Colonic mucosa (tissue), 4 donors: ENCODE measurements at regions not wholly inside any gene's neighbourhood (a gene's known extent, or its start where the extent isn't known, plus 50 kb on each side); places are given as distances from the start of the nearest gene placed in this dataset.

ENCODE experiments used
- DNase-seq: peaks from one replicate; pipeline ENCODE4 v3.0.0-alpha.2; 2020
- H3K27ac ChIP-seq: fragments of 200-600 bp; one replicate; pipeline ENCODE4 v1.8.0; 2021
- H3K27me3 ChIP-seq: fragments of 200-600 bp; one replicate; pipeline ENCODE4 v1.8.0; 2021
- H3K36me3 ChIP-seq: fragments of 200-600 bp; one replicate; pipeline ENCODE4 v1.8.0; 2021
- H3K4me1 ChIP-seq: fragments of 200-600 bp; one replicate; pipeline ENCODE4 v1.8.0; 2021; ENCODE audit warnings: mild to moderate bottlenecking
- H3K4me3 ChIP-seq: fragments of 200-600 bp; one replicate; pipeline ENCODE4 v1.8.0; 2021
- H3K9ac ChIP-seq, 2 donors: one replicate each; pipeline ENCODE4 v1.7.0; 2013; ENCODE audit warnings: control low read depth in 2 of 2, low read depth in 2 of 2, low read length in 2 of 2
- H3K9me3 ChIP-seq: fragments of 200-600 bp; one replicate; pipeline ENCODE4 v1.8.0; 2021
- intact Hi-C: fragments of 100-400 bp; cut with DNase I; formaldehyde crosslinking; loops from one replicate; pipeline ENCODE4 v1.14.1; 2022
- TF ChIP-seq, protein P1 (sequence below): fragments of 200-600 bp; IDR thresholded peaks from one replicate; pipeline ENCODE4 v1.8.0; 2022; ENCODE audit warnings: antibody characterized with exemption, mild to moderate bottlenecking
- donor health status: healthy.
- donor health status: DM: no; HTN: no; CAD: no.
- donor health status: DM: no; HTN: no; CAD: no.

DNA sequence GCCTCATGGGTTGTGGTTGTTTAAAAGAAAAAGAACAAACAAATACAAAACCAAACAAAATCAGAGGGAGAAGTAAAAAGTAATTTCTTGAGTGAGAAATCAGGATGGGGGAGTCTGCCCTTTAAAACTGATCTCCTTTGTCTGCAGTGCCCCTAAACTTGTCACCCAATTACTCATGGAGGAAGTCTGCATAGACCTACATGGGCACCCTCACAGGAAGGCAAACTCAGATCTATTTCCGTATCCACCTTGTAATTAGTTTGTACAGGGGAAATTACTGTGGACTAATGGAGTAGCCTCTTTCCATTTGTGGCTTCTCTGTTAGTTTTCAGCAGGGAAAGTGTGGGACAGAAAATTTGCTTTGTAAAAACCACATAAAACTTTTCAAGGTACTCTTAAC, 600.4 kb downstream of the ADGRL2 start:
- H3K9me3 ChIP-seq = no peaks in the 10 kb centered on the region
- no peaks in the 10 kb centered on the region for H3K36me3 ChIP-seq
- no peak overlapping the region for H3K9ac ChIP-seq
- H3K27ac ChIP-seq = no peak overlapping the region
- DNase-seq = no peak
- H3K27me3 ChIP-seq = no peaks in the 10 kb centered on the region
- intact Hi-C loops = no loop called here
- no peak overlapping the region for H3K4me3 ChIP-seq
- H3K4me1 ChIP-seq = no peaks in the 10 kb centered on the region
- TF ChIP-seq, protein P1, sequence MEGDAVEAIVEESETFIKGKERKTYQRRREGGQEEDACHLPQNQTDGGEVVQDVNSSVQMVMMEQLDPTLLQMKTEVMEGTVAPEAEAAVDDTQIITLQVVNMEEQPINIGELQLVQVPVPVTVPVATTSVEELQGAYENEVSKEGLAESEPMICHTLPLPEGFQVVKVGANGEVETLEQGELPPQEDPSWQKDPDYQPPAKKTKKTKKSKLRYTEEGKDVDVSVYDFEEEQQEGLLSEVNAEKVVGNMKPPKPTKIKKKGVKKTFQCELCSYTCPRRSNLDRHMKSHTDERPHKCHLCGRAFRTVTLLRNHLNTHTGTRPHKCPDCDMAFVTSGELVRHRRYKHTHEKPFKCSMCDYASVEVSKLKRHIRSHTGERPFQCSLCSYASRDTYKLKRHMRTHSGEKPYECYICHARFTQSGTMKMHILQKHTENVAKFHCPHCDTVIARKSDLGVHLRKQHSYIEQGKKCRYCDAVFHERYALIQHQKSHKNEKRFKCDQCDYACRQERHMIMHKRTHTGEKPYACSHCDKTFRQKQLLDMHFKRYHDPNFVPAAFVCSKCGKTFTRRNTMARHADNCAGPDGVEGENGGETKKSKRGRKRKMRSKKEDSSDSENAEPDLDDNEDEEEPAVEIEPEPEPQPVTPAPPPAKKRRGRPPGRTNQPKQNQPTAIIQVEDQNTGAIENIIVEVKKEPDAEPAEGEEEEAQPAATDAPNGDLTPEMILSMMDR = no peak

DNA sequence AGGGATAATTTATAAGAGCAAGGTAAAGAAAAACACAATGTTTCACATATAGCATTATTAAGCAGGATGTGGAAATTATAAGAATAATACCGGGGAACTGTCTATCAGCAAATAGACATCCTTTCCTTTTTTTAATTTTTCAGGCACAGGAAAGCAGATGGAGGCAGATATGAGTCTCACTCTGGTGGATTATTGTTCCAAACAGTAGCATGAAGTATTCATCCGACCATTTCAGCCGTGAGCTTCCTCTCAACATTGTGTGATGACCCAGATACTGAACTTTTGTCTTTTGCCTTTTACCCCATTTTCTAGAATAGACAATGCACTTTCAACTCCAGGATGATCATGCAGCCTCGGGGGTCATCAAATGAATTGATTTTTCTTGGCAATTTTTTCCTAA, 599.8 kb downstream of the ADGRL2 start:
- TF ChIP-seq, protein P1 = no peak
- no peaks in the 10 kb centered on the region for H3K4me1 ChIP-seq
- intact Hi-C loops = no loop called here

DNA sequence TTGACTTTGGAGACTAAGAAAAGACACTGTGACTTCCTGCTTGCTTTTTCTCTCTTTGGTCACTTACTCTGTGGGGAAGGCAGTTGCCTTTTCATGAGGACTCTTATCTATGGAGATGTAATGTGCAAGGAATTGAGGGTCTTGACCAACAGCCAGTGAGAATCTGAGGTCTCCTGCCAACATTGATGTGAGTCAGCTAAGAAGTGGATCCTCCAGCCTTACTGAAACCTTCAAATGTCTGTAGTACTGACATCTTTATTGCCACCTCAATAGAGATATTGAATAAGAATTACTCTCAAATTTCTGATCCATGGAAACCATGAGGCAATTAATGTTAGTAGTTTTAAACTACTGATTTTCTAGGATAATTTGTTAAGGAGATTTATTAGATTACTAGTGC, 598.4 kb downstream of the ADGRL2 start:
- TF ChIP-seq, protein P1 = no peak
- no peak for DNase-seq
- Histone ChIP-seq H3K36me3 (no peaks in the 10 kb centered on the region), H3K9ac (no peak overlapping the region), H3K4me3 (no peak overlapping the region), H3K27me3 (no peaks in the 10 kb centered on the region), H3K9me3 (no peaks in the 10 kb centered on the region), H3K4me1 (no peaks in the 10 kb centered on the region), H3K27ac (no peak overlapping the region)
- intact Hi-C loops = no loop called here

More for the DNA sequence above, 599.8 kb downstream of the ADGRL2 start:
- no peak for DNase-seq
- Histone ChIP-seq H3K27ac (no peak overlapping the region), H3K9me3 (no peaks in the 10 kb centered on the region), H3K9ac (no peak overlapping the region), H3K4me3 (no peak overlapping the region), H3K27me3 (no peaks in the 10 kb centered on the region), H3K36me3 (no peaks in the 10 kb centered on the region)

DNA sequence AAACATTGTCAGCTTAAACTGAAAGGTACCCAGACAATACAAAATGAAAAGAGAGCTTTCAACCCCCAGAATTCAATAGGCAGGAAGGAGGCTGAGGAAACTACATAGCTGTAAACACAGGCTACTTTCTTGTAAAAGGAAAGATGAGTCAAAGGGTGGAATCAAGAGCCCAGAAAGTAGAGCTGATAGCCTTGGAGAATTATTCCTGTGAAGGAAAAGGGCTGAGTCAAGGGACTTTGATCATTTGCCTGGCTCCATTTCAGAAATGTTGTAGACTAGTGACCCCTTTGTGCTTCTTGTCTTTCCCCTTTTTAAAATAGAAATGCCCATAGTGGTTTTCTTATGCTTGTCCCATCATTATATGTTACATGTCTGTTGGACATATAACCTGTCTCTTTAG, 597.6 kb downstream of the ADGRL2 start:
- H3K9me3 ChIP-seq = no peaks in the 10 kb centered on the region
- intact Hi-C loops = no loop called here
- H3K4me1 ChIP-seq = no peaks in the 10 kb centered on the region

DNA sequence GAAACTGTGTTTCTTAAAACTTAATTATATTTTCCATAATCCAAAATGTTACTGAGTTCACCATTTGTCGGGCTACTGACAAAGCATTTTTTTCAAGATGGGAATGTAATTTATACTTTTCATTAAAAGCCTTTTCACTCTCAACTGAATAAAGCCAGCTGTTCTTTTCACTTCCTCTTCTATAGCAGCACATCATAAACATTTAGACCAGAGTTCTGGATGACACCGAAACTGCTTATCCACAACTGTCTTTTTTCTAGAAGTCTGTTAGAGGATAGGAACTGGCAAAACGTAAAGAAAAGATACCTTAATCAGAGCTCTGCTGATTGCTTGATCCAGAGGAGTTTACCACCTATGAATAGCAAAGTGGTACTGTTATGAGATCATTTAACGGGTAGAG, 594.7 kb downstream of the ADGRL2 start:
- no peak for DNase-seq
- intact Hi-C loops = no loop called here

More for the DNA sequence above, 597.6 kb downstream of the ADGRL2 start:
- TF ChIP-seq, protein P1 = no peak
- no peak overlapping the region for H3K9ac ChIP-seq
- H3K27me3 ChIP-seq = no peaks in the 10 kb centered on the region
- no peak overlapping the region for H3K4me3 ChIP-seq
- no peaks in the 10 kb centered on the region for H3K36me3 ChIP-seq
- H3K27ac ChIP-seq = no peak overlapping the region
- no peak for DNase-seq

More for the DNA sequence above, 594.7 kb downstream of the ADGRL2 start:
- Histone ChIP-seq H3K9ac (no peak overlapping the region), H3K9me3 (no peaks in the 10 kb centered on the region), H3K36me3 (no peaks in the 10 kb centered on the region), H3K4me1 (no peaks in the 10 kb centered on the region), H3K4me3 (no peak overlapping the region), H3K27ac (no peak overlapping the region), H3K27me3 (no peaks in the 10 kb centered on the region)
- TF ChIP-seq, protein P1 = no peak
